Right lobe of liver (tissue), 6 donors: ENCODE measurements at regions not wholly inside any gene's neighbourhood (a gene's known extent, or its start where the extent isn't known, plus 50 kb on each side); places are given as distances from the start of the nearest gene placed in this dataset.
"Not testable (repeated sequence)": the region's sequence is repeated elsewhere in the genome, so short reads cannot be mapped to it uniquely, and the experiment has no call there.

Source experiments
- ATAC-seq, 4 donors: fragments of 200-7000 bp; cut with Tn5 transposase; one replicate each; pipeline ENCODE4 v1.9.1; 2020; ENCODE audit warnings: mild to moderate bottlenecking in 4 of 4, moderate library complexity in 4 of 4
- DNase-seq, 3 donors: peaks; one replicate each; pipeline ENCODE4 v3.0.0-alpha.2; 2020
- H3K27ac ChIP-seq, 3 donors: fragments of 200-600 bp; one replicate each; pipeline ENCODE4 v1.8.0; 2022
- H3K27me3 ChIP-seq, 2 donors: fragments of 200-600 bp; one replicate each; pipeline ENCODE4 v1.8.0; 2022
- H3K36me3 ChIP-seq, 4 donors: fragments of 200-600 bp; sonication (generic) in 1 of 4; one replicate each; pipeline versions ENCODE4 v1.5.1 to v1.8.0; 2017 to 2022; ENCODE audit warnings: control low read depth in 1 of 4
- H3K4me1 ChIP-seq, 4 donors: fragments of 200-600 bp; sonication (generic) in 1 of 4; one replicate each; pipeline versions ENCODE4 v1.5.1 to v1.8.0; 2017 to 2022; ENCODE audit warnings: control low read depth in 1 of 4
- H3K4me3 ChIP-seq, 3 donors: fragments of 200-600 bp; one replicate each; pipeline ENCODE4 v1.8.0; 2022
- H3K9me3 ChIP-seq, 4 donors: fragments of 200-600 bp; sonication (generic) in 1 of 4; one replicate each; pipeline versions ENCODE4 v1.5.1 to v1.8.0; 2017 to 2022; ENCODE audit warnings: control low read depth in 1 of 4
- CTCF ChIP-seq, 4 donors: fragments of 200-600 bp in 3 of 4; fragments of 450-650 bp in 1 of 4; IDR thresholded peaks; one replicate each; pipeline versions ENCODE4 v1.5.1 to v1.8.0; 2016 to 2022; ENCODE audit warnings: antibody characterized with exemption in 4 of 4, mild to moderate bottlenecking in 2 of 4
- POLR2A ChIP-seq: fragments of 450-650 bp; IDR thresholded peaks from one replicate; pipeline ENCODE4 v1.6.1; 2017; ENCODE audit warnings: antibody characterized with exemption, mild to moderate bottlenecking
- WGBS: methylation state at CpG from one replicate; pipeline ENCODE4 v1.1.6; 2018; ENCODE audit warnings: low coverage, low lambda C conversion rate; ENCODE audit not compliant: insufficient coverage; ENCODE audit errors: missing lambda C conversion rate; 5-methylcytosine and 5-hydroxymethylcytosine counted together
- intact Hi-C, 2 donors: fragments of 100-400 bp; cut with DNase I; formaldehyde crosslinking; loops; one replicate each; pipeline versions ENCODE4 v1.11.2 to v1.14.1; 2022
- donor health status: DM: no; HTN: yes; CAD: no.
- donor health status: DM: no; HTN: no; CAD: no.
- donor health status: DM: no; HTN: no; CAD: no.
- donor health status: DM: no; HTN: yes; CAD: no.
- donor health status: DM: no; HTN: yes; CAD: no.

GRCh38 chr5:53733853-53734252 is 173.4 kb downstream of the NDUFS4 start:
- Histone ChIP-seq H3K9me3 (no peaks in the 10 kb centered on the region), H3K4me1 (no peaks in the 10 kb centered on the region), H3K4me3 (no peak overlapping the region), H3K27me3 (no peaks in the 10 kb centered on the region), H3K27ac (no peak overlapping the region), H3K36me3 (no peaks in the 10 kb centered on the region)
- DNase-seq (no peak), ATAC-seq (peak in 1 of 4 donors; percentile 34)
- intact Hi-C loops = no loop called here
- 38% methylated on average over 1 of the region's 1 CpG for WGBS
- TF ChIP-seq POLR2A (no peak), CTCF (IDR thresholded peaks at IDR 0.05) (no peak)

- H3K4me1 ChIP-seq = no peaks in the 10 kb centered on the region
- no peaks in the 10 kb centered on the region for H3K9me3 ChIP-seq
- ATAC-seq (no peak), DNase-seq (no peak)
- no peak for TF ChIP-seq CTCF (IDR thresholded peaks at IDR 0.05)
- TF ChIP-seq POLR2A = no peak
- no peak overlapping the region for H3K4me3 ChIP-seq
- H3K27me3 ChIP-seq = no peaks in the 10 kb centered on the region
- no peak overlapping the region for H3K27ac ChIP-seq
- H3K36me3 ChIP-seq = no peaks in the 10 kb centered on the region
- intact Hi-C loops = no loop called here
- 81% methylated on average over 3 of the region's 3 CpGs for whole genome bisulfite sequencing
Observed at GRCh38 chr5:53738105-53738504, 177.7 kb downstream of the NDUFS4 start.

GRCh38 chr5:53739111-53739510 is 178.7 kb downstream of the NDUFS4 start:
- DNase-seq (no peak), ATAC-seq (no peak)
- Histone ChIP-seq H3K9me3 (no peaks in the 10 kb centered on the region), H3K27ac (no peak overlapping the region), H3K4me1 (no peaks in the 10 kb centered on the region), H3K4me3 (no peak overlapping the region), H3K27me3 (no peaks in the 10 kb centered on the region), H3K36me3 (no peaks in the 10 kb centered on the region)
- intact Hi-C loops = no loop called here
- TF ChIP-seq CTCF (IDR thresholded peaks at IDR 0.05) (no peak), POLR2A (no peak)
- WGBS = 73% methylated on average over 4 of the region's 4 CpGs

GRCh38 chr5:53749621-53750020 is 189.2 kb downstream of the NDUFS4 start:
- ATAC-seq (no peak), DNase-seq (no peak)
- no peaks in the 10 kb centered on the region for H3K36me3 ChIP-seq
- no peaks in the 10 kb centered on the region for H3K9me3 ChIP-seq
- H3K27me3 ChIP-seq = no peaks in the 10 kb centered on the region
- no peaks in the 10 kb centered on the region for H3K4me1 ChIP-seq
- H3K4me3 ChIP-seq = no peak overlapping the region
- no peak overlapping the region for H3K27ac ChIP-seq
- TF ChIP-seq CTCF (IDR thresholded peaks at IDR 0.05) = no peak
- no peak for TF ChIP-seq POLR2A
- intact Hi-C loops = no loop called here
- WGBS = 77% methylated on average over 1 of the region's 1 CpG

GRCh38 chr5:53752282-53752681 is 191.8 kb downstream of the NDUFS4 start:
- H3K27ac ChIP-seq, DNase-seq, H3K4me1 ChIP-seq, intact Hi-C loops, ATAC-seq, H3K27me3 ChIP-seq, H3K4me3 ChIP-seq, H3K9me3 ChIP-seq, H3K36me3 ChIP-seq: not testable (repeated sequence)
- WGBS = 83% methylated on average over 7 of the region's 7 CpGs
